Activated CD8-positive, alpha-beta memory T cell treated with anti-CD3 and anti-CD28 coated beads for 4 hours (primary cell): ENCODE measurements at regions not wholly inside any gene's neighbourhood (a gene's known extent, or its start where the extent isn't known, plus 50 kb on each side); places are given as distances from the start of the nearest gene placed in this dataset.
"Not testable (repeated sequence)": the region's sequence is repeated elsewhere in the genome, so short reads cannot be mapped to it uniquely, and the experiment has no call there.

Experiments used
- DNase-seq, 2 donors: peaks; one replicate each; pipeline ENCODE4 v3.0.0-alpha.2; 2020; ENCODE audit warnings: low read depth in 2 of 2

DNA sequence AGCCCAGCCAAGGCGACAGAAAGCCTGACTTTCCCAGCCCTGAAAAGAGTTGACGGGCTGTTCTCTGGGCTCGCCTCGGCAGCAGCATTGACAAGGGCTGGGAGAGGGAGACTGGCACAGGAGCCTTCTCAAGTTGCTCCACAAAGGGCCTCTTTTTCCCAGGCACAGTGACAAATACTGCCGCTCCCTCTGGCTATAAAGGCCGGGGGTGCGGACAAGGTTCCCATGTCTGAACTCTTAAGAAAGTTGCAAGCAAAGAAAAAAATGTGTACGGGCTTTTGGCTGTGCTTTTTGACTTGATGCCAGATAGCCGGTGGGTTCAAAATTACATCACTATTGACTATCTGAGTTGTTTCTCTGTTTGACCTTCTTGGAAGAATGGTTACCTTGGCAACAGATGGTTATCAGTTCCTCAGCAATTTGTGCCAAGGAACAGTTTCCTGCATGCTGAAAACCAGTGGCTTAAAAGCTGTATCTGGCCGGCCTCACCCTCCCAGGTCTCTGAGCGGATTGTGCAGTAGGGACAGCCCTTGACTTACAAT is 115.9 kb upstream of the EEPD1 start:
- DNase-seq: no peak

DNA sequence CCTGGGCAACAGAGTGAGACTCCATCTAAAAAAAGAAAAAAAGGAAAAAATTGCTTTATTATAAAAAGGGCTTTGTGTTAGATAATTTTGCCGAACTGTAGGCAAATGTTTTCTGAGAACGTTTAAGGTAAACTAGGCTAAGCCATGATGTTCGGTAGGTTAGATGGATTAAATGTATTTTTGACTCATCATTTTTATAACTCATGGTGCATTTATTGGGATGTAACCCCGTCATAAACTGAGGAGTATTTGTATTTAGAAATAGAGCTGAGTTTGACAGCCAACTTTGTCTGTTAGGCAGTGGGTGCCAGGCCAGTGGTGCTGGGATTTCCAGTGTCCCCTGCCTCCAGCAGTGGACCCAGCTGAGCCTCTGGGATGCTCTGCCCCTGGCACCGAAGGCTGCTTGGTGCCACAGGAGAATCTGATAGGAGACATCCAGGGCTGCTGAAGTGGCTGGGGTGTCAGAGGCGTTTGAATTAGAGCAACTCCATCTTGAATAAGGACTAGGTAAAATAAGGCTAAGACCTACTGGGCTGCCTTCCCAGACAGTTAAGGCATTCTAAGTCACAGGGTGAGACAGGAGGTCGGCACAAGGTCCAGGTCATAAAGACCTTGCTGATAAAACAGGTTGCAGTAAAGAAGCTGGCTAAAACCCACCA is 114.9 kb upstream of the EEPD1 start:
- DNase-seq: no peak

DNA sequence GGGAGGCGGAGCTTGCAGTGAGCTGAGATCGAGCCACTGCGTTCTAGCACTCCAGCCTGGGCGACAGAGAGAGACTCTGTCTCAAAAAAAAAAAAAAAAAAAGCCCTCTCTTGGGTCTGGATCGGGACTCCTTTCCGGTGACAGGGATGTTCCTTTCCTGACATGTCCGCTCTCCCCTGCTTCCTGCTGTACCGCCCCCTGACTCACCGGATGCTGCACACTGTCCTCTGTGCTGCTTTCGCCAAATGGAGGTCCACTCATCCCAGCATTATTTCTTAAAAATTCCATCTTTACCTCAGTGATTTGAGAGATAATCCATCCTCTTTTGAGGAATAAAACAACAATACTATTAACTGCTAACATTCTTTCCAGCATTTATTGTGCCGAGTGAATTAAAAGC is 113.8 kb upstream of the EEPD1 start:
- no peak for DNase-seq

DNA sequence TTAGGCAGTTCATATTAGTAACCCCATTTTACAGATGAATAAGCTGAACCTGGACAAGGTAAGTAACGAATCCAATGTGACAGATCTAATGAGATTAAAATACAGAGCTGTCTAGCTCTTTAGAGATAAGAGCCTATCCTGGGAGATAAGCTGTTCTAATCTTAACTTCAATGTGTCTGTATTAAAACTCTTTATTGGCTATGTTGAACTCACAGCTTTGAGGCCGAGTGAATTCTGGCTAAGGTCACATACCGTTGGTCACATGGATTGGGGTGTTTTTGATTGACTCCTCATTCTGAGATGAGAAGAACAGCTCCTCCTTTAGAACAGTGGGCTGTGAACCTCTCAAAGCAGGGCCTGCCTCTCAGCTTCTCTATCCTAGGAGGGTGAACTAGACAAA is 113.4 kb upstream of the EEPD1 start:
- DNase-seq: no peak

DNA sequence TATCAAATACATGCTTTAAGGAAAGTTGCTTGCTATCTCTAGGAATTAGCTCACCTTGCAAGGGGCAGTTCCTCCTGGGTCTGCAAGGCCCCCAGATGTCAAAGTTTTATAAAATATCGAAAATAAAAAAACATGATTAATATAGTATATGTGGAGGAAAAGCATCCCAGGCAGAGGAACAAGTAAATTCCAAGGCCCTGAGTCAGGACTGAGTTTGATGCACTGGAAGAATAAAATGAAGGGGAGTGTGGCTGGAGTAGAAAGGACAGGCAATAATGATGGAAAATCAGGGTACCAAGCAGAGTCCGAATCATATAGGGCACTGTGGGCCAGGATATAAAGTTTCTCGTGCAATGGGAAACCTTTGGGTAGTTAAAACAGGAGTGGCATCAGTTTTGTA is 112.4 kb upstream of the EEPD1 start:
- no peak for DNase-seq

DNA sequence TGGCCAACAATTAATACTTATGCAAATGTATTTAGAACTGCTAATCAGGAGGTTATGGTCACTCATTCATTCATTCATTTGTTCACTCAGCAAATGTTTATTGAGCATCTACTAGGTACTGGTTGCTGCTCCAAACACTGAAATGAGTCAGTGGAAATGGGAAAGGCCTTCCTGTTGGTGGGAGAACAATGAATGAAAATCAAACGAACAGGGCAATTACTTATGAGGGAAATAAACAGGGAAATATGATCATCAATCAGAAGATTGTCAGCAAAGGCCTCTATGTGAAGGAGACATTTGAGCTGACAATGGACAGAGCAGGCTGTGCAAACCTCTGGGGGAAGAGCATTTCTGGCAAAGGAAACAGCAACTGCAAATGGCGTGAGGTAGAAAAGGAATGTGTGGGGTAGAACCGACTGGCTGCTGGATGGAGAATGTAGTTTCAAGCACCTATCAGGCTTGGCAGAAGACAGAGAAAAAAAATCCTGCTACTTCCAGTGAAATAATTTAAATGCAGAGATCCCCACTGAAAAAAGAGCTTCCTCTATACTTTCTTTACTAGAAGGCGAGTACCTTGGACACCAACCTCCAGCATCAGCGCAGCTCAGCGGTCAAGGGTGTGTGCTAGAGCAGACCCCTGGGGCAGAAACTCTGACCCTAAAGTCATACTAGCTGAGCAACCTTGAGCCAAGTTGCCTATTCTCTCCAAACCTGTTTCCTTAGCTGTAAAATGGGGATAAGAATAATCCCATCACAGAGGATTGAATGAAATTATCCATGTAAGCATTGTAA is 108.8 kb upstream of the EEPD1 start:
- no peak for DNase-seq

DNA sequence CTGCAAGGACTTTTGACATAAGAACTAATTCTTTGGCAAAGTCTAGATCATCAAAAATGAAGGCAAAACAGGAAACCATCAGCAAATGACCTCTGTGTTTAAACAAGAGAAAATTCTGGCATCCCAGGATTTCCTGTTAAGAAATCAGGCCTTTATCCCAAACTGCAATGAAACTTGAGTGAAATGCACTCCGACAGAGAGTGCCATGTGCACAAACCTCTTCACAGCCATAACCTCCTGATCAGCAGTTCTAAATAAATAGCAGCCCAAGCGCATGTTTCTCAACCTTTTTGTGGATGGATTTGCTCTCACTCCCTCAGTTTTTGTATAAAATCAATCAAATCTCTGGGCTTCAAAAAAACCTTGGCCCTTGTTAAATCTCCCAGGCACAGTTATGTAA is 107.7 kb upstream of the EEPD1 start:
- no peak for DNase-seq

DNA sequence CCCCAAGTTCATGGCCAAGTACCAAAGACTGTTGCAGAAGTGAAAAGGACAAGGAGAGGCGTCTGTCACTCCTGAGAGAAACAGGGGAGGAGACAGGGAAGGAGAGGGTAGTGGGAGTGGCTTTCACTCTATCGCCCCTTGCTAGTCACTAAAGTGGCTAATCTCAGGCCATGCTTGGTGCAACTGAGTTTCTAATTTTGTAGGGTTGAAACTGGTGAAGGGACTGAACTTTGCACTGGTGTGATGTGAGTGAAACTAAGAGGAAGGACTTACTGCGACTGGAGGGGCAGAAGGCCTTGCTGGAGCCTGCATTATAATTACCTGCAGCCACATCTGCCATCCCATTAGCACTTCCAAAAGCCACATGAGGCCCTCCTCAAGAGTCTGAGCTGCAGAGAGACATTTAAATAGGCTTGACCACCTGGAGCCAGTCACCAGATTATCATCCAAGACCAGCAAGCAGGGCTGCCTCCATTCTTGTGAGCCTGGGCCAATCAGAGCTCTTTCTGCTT is 107.2 kb upstream of the EEPD1 start:
- DNase-seq: no peak

DNA sequence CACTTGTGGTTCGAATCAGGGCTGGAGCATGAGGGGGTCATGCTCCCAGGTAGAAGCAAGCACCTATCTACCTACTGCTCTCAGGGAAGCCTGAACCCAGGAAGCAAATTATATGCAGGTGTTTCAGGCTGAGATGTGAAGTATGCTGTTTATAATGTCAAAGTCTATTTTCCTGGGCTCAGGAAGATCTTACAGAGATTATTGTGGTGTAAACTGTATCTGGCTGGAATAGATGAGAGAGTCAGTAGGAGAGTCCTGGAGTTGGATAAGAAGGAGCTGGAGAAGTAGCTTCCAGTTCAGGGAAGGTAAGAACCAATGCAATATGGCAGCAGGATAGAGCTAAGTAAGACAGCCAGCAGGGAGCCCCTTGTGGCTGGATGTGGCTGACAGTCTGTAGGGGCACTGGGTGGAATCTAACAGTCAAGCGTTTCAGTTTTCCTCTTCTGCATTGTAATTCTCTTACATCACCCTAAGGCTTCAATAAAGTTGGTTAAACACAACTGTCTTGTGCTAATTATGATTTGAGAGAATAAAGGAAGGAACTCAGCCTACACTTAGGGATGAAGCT is 105.9 kb upstream of the EEPD1 start:
- no peak for DNase-seq

DNA sequence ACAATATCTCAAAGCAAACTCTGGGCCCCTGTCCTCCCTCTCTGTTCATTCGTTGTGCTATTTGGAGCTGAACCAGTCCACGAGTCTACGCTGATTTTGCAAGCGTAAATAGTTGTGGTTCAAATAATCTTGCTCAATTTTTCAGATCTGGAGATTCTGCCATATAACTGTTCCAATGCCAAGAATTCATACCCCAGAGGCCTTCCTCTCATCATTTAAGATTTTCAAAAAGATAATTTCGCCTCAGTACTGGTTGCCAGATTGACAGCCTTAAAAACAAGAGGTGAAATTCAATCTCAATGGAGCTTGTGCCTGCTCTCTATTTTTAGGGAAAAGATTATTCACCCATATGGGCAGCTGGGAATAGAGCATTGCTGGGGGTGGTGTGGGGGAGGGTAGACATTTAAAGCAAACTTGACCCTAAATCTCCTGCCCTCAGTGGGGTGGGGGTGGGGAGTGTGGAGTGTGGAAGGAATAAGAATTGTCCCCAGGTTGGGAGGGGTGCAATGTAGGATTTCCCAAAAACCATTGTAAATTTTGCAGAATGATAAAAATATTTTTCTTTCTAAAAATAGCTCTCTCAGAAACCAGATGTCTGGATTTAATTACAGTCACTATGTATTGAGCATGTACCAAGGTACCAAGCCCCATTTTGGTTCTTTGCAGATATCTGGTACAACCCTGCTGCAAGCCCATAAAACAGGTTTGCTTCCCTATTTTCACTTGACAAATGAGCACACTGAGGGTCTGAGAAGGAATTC is 104.7 kb upstream of the EEPD1 start:
- DNase-seq: no peak

DNA sequence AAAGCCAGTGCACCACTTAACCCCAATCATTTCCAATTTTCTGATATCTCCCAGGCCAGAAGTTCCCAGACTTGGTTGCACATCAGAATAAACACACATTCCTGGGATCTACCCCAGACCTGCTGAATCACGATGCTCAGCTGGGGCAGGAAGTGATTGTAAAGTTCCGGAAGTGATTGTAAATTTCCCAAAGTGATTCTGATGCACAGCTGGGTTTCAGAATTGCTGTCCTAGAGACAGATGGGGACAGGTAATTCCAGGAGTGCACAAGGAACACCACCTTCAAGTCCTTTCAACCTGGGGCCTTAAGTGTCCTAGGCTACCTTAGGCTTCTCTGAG is 104.2 kb upstream of the EEPD1 start:
- DNase-seq: no peak

DNA sequence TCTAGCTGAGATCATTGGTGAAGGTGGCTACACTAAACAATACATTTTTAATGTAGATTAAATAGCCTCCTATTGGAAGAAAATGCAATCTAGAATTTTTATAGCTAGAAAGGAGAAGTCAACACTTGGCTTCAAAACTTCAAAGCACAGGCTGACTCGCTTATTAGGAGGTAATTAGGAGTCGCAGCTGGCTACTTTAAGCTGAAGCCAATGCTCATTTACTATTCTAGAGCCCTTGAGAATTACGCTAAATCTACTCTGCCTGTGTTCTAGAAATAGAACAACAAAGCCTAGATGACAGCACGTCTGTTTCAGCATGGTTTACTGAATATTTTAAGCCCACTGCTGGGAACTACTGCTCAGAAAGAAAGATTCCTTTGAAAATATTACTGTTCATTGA is 101.6 kb upstream of the EEPD1 start:
- no peak for DNase-seq

DNA sequence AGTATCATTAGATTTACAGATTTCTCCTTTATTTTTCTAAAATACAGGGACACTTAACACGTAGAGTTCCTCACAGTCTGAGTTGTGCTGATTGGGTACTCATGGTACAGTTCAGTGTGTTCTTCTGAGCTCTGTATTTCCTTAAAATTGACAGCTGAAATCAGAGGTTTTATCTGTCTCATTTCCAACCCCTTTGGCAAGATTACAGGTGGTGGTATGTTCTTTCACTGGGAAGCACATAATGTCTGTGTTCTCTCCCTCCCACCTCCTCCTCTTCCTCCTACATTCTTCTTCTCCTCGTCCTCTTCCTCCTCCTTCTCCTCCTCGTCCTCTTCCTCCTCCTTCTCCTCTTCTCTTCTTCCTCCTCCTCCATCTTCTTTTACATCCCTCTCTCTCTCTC is 99.5 kb upstream of the EEPD1 start:
- DNase-seq: no peak

DNA sequence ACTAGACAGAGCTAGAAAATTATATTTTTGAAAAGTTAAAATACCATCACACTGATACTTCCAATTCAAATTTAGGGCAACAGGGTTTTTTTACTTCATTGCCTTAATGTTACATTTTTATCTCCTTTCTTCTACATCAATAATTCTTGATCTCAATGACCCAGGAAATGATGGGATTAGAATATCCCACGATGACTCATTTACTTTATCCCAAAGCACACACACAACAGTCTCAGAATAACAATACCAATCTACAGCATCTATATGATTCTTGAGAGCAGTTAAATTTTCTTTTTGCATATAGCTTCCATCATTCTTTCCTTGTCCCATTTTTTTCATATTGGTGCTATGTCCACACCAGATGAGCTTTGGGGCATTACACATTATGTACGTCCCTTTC is 98.4 kb upstream of the EEPD1 start:
- no peak for DNase-seq

DNA sequence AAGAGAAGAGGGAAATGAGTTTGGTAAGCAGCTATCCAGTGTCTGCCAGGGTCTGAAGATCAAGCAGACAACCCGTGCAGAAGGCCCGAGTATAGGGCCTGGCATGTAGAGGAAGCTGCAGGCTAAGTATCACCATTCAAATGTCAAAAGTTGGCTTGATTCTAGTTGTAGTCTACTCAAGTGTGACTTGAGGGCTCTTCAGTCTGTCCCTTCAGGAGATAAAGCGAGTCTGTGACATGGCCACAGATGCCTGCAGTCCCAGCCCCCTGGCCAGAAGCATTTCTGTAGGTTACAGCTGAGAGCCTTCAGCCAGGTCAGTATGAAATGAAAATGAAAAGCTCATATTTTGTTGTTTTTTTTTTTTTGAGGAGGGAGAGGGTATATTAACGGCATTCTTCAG is 97.8 kb upstream of the EEPD1 start:
- no peak for DNase-seq

DNA sequence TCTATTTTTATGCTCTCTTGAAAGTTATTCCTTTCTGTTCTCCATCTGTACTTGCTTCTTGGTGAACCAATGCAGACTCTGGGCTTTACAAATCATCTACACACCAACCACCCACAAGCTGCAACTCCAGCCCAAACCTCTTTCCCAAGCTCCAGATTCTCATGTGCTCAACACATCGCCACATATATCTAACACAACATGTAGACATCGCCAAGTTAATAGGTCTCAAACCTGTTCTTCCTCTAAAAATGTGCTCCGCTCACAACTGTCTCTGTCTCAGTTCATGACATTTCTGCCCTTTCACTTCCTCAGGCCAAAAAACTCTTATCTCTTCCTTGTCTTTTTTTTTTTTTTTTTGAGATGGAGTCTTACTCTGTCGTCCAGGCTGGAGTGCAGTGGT is 95.7 kb upstream of the EEPD1 start:
- no peak for DNase-seq

DNA sequence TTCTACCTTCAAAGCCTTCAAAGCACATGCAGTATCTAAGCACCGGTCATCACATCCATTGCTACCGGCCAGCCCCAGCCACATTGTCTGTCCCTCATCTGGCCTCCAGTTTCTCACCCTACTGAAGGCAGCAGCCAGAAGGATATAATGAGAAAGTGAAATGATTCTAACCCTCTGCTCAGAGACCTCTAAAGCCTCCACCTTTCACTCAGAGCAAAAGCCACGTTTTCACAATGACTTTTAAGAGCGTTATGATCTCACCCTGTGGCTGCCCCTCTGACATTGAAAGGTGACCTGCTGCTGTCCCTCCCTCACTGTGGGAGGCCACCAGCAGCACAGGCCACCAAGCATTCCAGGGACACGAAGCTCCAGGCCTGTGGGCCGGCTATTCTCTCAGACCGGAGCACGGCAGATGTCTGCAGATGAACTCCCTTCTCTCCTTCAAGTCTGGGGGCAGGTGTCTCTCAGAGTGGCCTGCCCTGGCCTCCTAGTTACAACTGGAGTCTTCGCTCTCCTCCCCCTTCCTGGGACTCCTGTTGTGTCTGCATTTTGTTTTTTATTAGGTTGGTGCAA is 94.9 kb upstream of the EEPD1 start:
- no peak for DNase-seq

DNA sequence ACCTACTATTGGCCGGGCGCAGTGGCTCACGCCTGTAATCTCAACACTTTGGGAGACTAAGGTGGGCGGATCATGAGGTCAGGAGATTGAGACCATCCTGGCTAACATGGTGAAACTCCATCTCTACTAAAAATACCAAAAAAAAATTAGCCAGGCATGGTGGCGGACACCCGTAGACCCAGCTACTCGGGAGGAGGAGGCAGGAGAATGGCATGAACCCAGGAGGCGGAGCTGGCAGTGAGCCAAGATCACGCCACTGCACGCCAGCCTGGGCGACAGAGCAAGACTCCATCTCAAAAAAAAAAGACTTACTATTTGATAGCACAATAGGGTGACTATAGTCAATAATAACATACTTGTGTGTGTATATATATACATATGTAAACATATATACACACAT is 92.7 kb upstream of the EEPD1 start:
- not testable (repeated sequence) for DNase-seq

DNA sequence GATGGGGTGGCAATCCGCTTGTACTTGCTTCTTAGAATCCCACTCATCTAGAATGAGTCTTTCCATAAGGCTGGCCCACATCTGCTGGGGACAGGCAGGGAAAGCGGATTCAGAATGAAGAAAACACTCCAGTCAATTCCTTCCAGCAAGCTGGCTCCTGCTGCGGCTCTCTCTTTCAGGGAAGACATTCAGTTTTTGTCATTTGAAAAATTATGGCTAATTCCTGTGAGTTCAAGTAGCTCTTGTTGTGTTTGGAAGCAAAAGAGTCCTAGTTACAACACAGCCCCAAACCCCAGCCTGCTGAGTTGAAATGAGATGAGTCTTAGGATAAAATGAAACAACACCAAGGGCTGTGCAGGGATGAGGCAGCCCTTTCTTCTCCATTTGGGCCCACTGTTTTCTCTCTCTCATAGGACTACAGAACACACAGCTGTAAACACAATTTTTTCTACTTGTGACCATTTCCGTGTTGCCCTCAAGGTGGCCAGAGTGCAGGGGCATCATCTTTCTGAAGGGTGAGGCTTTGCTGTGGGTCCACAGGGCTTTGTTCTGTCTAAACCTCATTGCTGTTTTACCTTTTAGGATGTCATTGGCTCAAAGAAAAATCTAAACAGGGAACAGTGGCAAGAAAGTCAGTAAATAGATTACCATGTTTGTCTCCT is 90.8 kb upstream of the EEPD1 start:
- DNase-seq: no peak

DNA sequence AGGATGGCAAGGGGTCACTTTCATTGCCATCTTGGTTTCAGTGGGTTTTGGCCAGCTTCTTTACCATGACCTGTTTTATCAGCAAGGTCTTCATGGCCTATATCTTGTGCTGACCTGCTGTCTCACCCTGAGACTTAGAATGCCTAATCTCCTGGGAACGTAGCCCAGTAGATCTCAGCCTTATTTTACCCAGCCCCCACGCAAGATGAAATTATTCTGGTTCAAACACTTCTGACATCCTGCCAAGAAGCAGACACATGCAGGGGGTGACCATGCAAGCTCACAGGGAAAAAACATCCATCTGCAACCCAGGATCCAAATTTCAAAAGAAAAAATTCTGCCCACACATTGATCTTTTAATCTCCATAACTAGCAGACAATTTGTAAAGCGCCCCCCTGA is 88.4 kb upstream of the EEPD1 start:
- DNase-seq: no peak
